ENCODE measurements at regions not wholly inside any gene's neighbourhood (a gene's known extent, or its start where the extent isn't known, plus 50 kb on each side); places are given as distances from the start of the nearest gene placed in this dataset.

DNA sequence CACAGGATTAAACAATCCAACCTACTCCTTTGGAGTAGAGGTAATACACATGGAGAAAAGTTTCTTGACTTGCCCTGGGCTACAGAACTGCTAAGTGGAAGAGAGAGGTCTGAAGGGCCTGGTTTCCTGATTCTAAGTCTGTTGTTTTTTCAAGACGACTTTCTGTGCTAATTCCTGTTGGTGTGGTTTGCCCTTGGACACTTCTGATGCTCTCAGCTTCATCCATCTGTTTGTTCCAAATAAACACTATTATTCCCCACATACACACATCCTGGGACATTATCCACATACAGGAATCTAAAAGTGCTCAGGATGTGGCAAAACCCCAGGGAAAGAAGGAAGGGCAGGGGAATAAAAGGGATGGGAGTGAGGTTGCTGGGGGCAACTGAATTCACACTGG is 393.5 kb upstream of the TBL1XR1 start:
- no peak for TF ChIP-seq CTCF (IDR thresholded peaks at IDR 0.05; ENCODE audit: low read depth, low read length)
- no peak overlapping the region for H3K4me3 ChIP-seq (ENCODE audit: low read depth, low read length)

GRCh38 chr3:177591379-177591778 is 394.1 kb upstream of the TBL1XR1 start:
- no peak for TF ChIP-seq CTCF (IDR thresholded peaks at IDR 0.05; ENCODE audit: low read depth, low read length)
- no peak overlapping the region for H3K4me3 ChIP-seq (ENCODE audit: low read depth, low read length)

- TF ChIP-seq CTCF (IDR thresholded peaks at IDR 0.05; ENCODE audit: low read depth, low read length), result no peak
- H3K4me3 ChIP-seq (ENCODE audit: low read depth, low read length), result no peak overlapping the region
Measured at GRCh38 chr3:177594096-177594495, 396.8 kb upstream of the TBL1XR1 start.

DNA sequence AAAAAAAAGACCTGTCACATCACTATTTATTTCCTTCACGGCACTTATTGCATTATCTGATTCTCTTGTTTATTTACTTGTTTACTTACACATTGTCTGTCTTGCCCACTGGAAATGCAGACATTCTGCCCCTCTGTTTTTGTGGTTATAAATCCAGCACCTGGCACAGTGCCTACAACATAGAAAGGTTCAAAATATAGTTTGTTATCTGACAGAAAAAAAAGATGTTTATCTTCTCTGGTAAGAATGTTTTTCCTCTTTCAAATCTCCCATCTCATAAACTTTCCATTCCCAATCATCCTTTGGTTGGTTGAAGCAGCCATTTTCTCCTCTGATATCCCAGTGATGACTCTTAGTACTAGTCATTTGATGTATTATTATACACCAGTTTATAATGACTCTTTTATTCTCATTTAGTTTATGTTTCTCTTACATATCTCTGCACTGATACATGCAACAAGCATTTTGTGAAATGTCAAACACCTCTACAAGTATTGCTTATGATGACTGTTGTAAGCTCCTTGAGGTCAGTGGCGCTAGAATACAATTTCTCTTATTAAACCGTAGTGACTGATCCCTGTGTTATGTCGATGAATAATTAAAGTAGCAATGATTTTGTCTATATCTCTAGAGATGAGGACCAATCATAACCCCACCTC is 398.4 kb upstream of the TBL1XR1 start:
- TF ChIP-seq CTCF (IDR thresholded peaks at IDR 0.05; ENCODE audit: low read depth, low read length), result no peak
- H3K4me3 ChIP-seq (ENCODE audit: low read depth, low read length), result no peak overlapping the region

GRCh38 chr3:177596248-177596815 is 399.1 kb upstream of the TBL1XR1 start:
- H3K4me3 ChIP-seq (ENCODE audit: low read depth, low read length), result no peak overlapping the region
- no peak for TF ChIP-seq CTCF (IDR thresholded peaks at IDR 0.05; ENCODE audit: low read depth, low read length)

DNA sequence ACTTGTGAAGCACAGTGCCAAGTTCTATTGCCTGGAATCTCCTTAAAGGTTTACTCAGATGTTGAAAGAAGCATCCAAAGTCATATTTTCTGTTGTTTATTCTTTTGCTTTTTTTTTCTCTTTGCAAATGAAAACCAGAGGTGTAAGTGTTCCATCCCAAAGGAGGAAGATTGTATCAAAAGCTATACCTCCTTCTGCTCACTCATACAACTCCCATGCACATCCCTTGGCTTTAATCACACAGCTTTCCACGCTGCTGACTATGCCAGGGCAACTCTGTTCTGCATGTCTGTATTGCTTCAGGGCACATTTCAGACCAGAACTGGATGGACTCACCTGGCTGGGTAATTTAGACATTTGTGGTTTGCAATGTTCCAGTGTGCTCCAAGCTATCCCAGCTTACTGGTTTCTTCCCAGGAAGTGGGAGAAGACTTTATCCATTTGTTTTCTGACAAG is 399.6 kb upstream of the TBL1XR1 start:
- no peak overlapping the region for H3K4me3 ChIP-seq (ENCODE audit: low read depth, low read length)
- no peak for TF ChIP-seq CTCF (IDR thresholded peaks at IDR 0.05; ENCODE audit: low read depth, low read length)

DNA sequence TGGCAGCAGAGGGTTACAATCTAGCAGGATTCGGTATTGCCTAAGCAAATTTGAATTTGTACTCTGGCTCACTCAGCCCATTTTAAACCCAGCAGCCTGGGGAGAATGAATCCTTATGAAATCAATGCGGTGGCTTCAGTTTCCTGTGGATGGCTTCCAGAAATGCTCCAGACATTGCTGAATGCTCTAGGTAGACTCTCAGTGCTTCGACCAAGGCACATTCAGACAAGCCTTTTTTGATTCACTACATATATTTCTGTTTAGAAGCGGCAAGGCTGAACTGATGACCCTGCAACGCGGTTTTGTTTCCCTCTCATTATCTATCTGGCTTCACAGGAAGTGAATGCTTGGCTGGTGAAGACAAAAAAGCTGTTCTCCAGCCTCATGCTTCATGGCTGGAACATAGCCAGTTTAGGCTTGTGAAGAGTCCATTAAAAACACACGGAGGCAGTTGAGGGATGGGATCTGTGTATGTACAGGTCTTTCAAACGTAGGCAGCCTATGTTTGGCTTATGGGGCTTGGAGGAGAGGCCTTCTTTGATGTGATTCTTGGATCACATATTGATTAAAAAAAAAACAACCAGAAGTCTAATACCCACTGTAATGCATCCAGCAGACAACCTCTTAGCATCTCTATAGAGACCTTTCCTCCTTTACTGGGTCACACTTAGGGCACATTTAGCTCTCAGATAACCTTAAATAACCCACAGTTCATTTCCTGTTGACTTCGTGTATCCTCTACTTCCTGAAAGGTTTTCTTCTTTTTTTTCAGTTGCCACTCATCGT is 400.2 kb upstream of the TBL1XR1 start:
- H3K4me3 ChIP-seq (ENCODE audit: low read depth, low read length), result no peak overlapping the region
- TF ChIP-seq CTCF (IDR thresholded peaks at IDR 0.05; ENCODE audit: low read depth, low read length), result no peak

Measured in WI38 (cell line).